GM12878 (cell line): ENCODE measurements at regions not wholly inside any gene's neighbourhood (a gene's known extent, or its start where the extent isn't known, plus 50 kb on each side); places are given as distances from the start of the nearest gene placed in this dataset.

ENCODE experiments used
- ATAC-seq: fragments of 200-7000 bp; cut with Tn5 transposase; 3 replicates; pipeline ENCODE4 v1.9.1; 2020; ENCODE audit warnings: mild to moderate bottlenecking, moderate library complexity
- BruUV-seq: library from RNA; stranded (reverse); fragments of 400-500 nt; replicated peaks from 2 replicates; lab custom pipeline; 2021; lab: Mats Ljungman, UMichigan
- CTCF ChIA-PET: fragments of 300-600 bp; sonication (Branson Sonifier 250); formaldehyde crosslinking; extraction: SDS; loops from one replicate; lab custom pipeline; 2021; ENCODE audit warnings: inconsistent platforms; lab: Yijun Ruan, JAX
- POLR2A ChIA-PET: fragments of 350-600 bp; formaldehyde crosslinking; extraction: SDS; loops from one replicate; lab custom pipeline; 2021; ENCODE audit warnings: inconsistent platforms; lab: Charles Lee
- RAD21 ChIA-PET: fragments of 300-600 bp; sonication (Branson Sonifier 250); formaldehyde crosslinking; loops from one replicate; lab custom pipeline; 2023; ENCODE audit warnings: antibody characterized with exemption; ENCODE audit not compliant: unreplicated experiment; lab: Charles Lee
- SMC1A ChIA-PET: fragments of 300-600 bp; sonication (Branson Sonifier 250); formaldehyde crosslinking; loops from one replicate; lab custom pipeline; 2023; ENCODE audit not compliant: unreplicated experiment, uncharacterized antibody; lab: Charles Lee
- DNase-seq: peaks from one replicate; pipeline ENCODE4 v3.0.0-alpha.2; 2011; ENCODE audit warnings: low read depth, low spot score
- FAIRE-seq: peaks from 3 replicates; lab custom pipeline; 2011; peaks lifted over from hg19 to GRCh38; lab: Jason Lieb, UNC
- H2AFZ ChIP-seq: 2 replicates; pipeline ENCODE4 v1.6.0; 2011; ENCODE audit warnings: low read depth, low read length, control low read depth; ENCODE audit not compliant: control insufficient read depth
- H3K27ac ChIP-seq: 2 replicates; pipeline ENCODE4 v1.5.1; 2011; ENCODE audit warnings: control low read depth; ENCODE audit not compliant: control insufficient read depth, insufficient read depth
- H3K27me3 ChIP-seq, 2 experiments: replicated peaks in 1 of 2; 2 replicates each; pipeline versions ENCODE4 v1.6.0 to v1.6.1; 2011; ENCODE audit warnings: low read length in 1 of 2; ENCODE audit not compliant: control insufficient read depth in 2 of 2, insufficient read depth in 2 of 2
- H3K36me3 ChIP-seq, 2 experiments: 2 replicates each; pipeline ENCODE4 v1.5.1; 2011; ENCODE audit warnings: low read length in 1 of 2; ENCODE audit not compliant: control insufficient read depth in 2 of 2, insufficient read depth in 2 of 2
- H3K4me1 ChIP-seq: 2 replicates; pipeline ENCODE4 v1.6.1; 2011; ENCODE audit warnings: mild to moderate bottlenecking, low read length, moderate library complexity, mixed read lengths; ENCODE audit not compliant: control insufficient read depth, insufficient read depth
- H3K4me2 ChIP-seq: 2 replicates; pipeline ENCODE4 v1.6.0; 2011; ENCODE audit warnings: control low read depth; ENCODE audit not compliant: control insufficient read depth, insufficient read depth
- H3K4me3 ChIP-seq: fragments of 200-600 bp; sonication (generic); 2 replicates; pipeline ENCODE4 v1.5.1; 2016
- H3K79me2 ChIP-seq: 2 replicates; pipeline ENCODE4 v1.6.0; 2011; ENCODE audit warnings: low read length; ENCODE audit not compliant: control insufficient read depth, insufficient read depth
- H3K9ac ChIP-seq: 2 replicates; pipeline ENCODE4 v1.8.0; 2011; ENCODE audit warnings: low read length, control low read depth, mixed read lengths; ENCODE audit not compliant: control insufficient read depth, insufficient read depth
- H3K9me3 ChIP-seq: replicated peaks from 3 replicates; pipeline ENCODE4 v1.5.1; 2011; ENCODE audit warnings: mild to moderate bottlenecking, low read length; ENCODE audit not compliant: control insufficient read depth, insufficient read depth
- H4K20me1 ChIP-seq: 2 replicates; pipeline ENCODE4 v1.6.0; 2011; ENCODE audit not compliant: control insufficient read depth, insufficient read depth
- BCL11A ChIP-seq: IDR thresholded peaks from 2 replicates; pipeline ENCODE4 v1.6.1; 2011; ENCODE audit warnings: low read depth, low read length
- EZH2 ChIP-seq: IDR thresholded peaks from 2 replicates; pipeline ENCODE4 v1.6.1; 2012; ENCODE audit warnings: low read depth, mild to moderate bottlenecking, control low read depth, inconsistent platforms, low read length, borderline replicate concordance; ENCODE audit not compliant: control insufficient read depth
- IRF3 ChIP-seq: fragments of 450-650 bp; IDR thresholded peaks from 2 replicates; pipeline ENCODE4 v1.6.1; 2014; ENCODE audit warnings: mild to moderate bottlenecking
- JUNB ChIP-seq: IDR thresholded peaks from 2 replicates; pipeline ENCODE4 v1.6.1; 2016; ENCODE audit warnings: antibody characterized with exemption, mild to moderate bottlenecking
- KAT2A ChIP-seq: conservative IDR thresholded peaks from 2 replicates; pipeline ENCODE4 v1.6.1; 2011; ENCODE audit warnings: low read depth, low read length; ENCODE audit not compliant: control insufficient read depth
- KDM1A ChIP-seq: fragments of 200-600 bp; sonication (generic); IDR thresholded peaks from 2 replicates; pipeline ENCODE4 v1.6.1; 2016; ENCODE audit warnings: borderline replicate concordance
- MEF2B ChIP-seq: fragments of 450-650 bp; IDR thresholded peaks from 2 replicates; pipeline ENCODE4 v1.6.1; 2018; ENCODE audit warnings: mild to moderate bottlenecking, moderate library complexity; ENCODE audit not compliant: partially characterized antibody, poor library complexity, severe bottlenecking
- MTA3 ChIP-seq: IDR thresholded peaks from 2 replicates; pipeline ENCODE4 v1.6.1; 2012; ENCODE audit warnings: low read length, inconsistent platforms, borderline replicate concordance
- MYB ChIP-seq: fragments of 150-350 bp; IDR thresholded peaks from 2 replicates; pipeline ENCODE4 v1.6.1; 2014; ENCODE audit warnings: mild to moderate bottlenecking, low read depth, low read length, borderline replicate concordance
- NFIC ChIP-seq: IDR thresholded peaks from 2 replicates; pipeline ENCODE4 v1.6.1; 2012; ENCODE audit warnings: low read depth, mild to moderate bottlenecking, inconsistent platforms, low read length, moderate library complexity
- NFYB ChIP-seq: IDR thresholded peaks from 2 replicates; pipeline ENCODE4 v1.6.1; 2011; ENCODE audit warnings: low read depth, mild to moderate bottlenecking, low read length, improper control_type of control experiment, moderate library complexity; ENCODE audit not compliant: insufficient read depth
- PAX8 ChIP-seq: fragments of 450-650 bp; IDR thresholded peaks from 2 replicates; pipeline ENCODE4 v1.6.1; 2017; ENCODE audit warnings: mild to moderate bottlenecking, moderate library complexity
- RBBP5 ChIP-seq: fragments of 200-600 bp; sonication (generic); conservative IDR thresholded peaks from 2 replicates; pipeline ENCODE4 v1.6.1; 2016
- SMAD1 ChIP-seq: fragments of 450-650 bp; IDR thresholded peaks from 2 replicates; pipeline ENCODE4 v1.6.1; 2018; ENCODE audit warnings: mild to moderate bottlenecking, low read depth; ENCODE audit not compliant: partially characterized antibody
- SMAD5 ChIP-seq: IDR thresholded peaks from 2 replicates; pipeline ENCODE4 v1.6.1; 2016; ENCODE audit warnings: antibody characterized with exemption, low read depth
- WGBS: methylation state at CpG from one replicate; pipeline ENCODE4 v1.1.6; 2016; ENCODE audit warnings: low lambda C conversion rate; ENCODE audit not compliant: insufficient replicate concordance, insufficient coverage; ENCODE audit errors: missing lambda C conversion rate; 5-methylcytosine and 5-hydroxymethylcytosine counted together
- in situ Hi-C: fragments of 300-500 bp; cut with MboI; formaldehyde crosslinking; loops from 9 replicates; pipeline ENCODE4 v1.14.3; 2018; ENCODE audit warnings: mixed read lengths
- intact Hi-C: fragments of 100-400 bp; cut with micrococcal nuclease; formaldehyde crosslinking; loops from one replicate; pipeline ENCODE4 v1.14.2; 2022; ENCODE audit not compliant: unreplicated experiment
- TF ChIP-seq, protein P1 (sequence below): fragments of 450-650 bp; IDR thresholded peaks from 2 replicates; pipeline ENCODE4 v1.6.1; 2017; ENCODE audit warnings: mild to moderate bottlenecking
- TF ChIP-seq, protein P2 (sequence below): fragments of 450-650 bp; IDR thresholded peaks from 2 replicates; pipeline ENCODE4 v1.6.1; 2016; ENCODE audit warnings: mild to moderate bottlenecking
- TF ChIP-seq, protein P3 (sequence below): IDR thresholded peaks from 2 replicates; pipeline ENCODE4 v1.6.1; 2012; ENCODE audit warnings: improper control_type of control experiment, low read depth, low read length; ENCODE audit not compliant: insufficient replicate concordance

GRCh38 chr14:82528016-82528415, 994.4 kb upstream of the SEL1L start:
- Histone ChIP-seq H3K4me3 (no peak overlapping the region), H4K20me1 (no peaks in the 10 kb centered on the region), H2AFZ (no peak overlapping the region), H3K9me3 (no peaks in the 10 kb centered on the region), H3K9ac (no peak overlapping the region), H3K27me3 (no peaks in the 10 kb centered on the region), H3K79me2 (no peaks in the 10 kb centered on the region), H3K4me1 (no peaks in the 10 kb centered on the region), H3K36me3 (no peaks in the 10 kb centered on the region), H3K27ac (no peak overlapping the region), H3K4me2 (no peak overlapping the region)
- 0% methylated on average over 1 of the region's 1 CpG for WGBS
- ATAC-seq (no peak), DNase-seq (no peak), FAIRE-seq (no peak)
- ChIA-PET SMC1A (no interaction called here), CTCF (no interaction called here), RAD21 (no interaction called here), POLR2A (no interaction called here)
- in situ Hi-C loops (no loop called here), intact Hi-C loops (no loop called here)
- TF ChIP-seq, protein P1, sequence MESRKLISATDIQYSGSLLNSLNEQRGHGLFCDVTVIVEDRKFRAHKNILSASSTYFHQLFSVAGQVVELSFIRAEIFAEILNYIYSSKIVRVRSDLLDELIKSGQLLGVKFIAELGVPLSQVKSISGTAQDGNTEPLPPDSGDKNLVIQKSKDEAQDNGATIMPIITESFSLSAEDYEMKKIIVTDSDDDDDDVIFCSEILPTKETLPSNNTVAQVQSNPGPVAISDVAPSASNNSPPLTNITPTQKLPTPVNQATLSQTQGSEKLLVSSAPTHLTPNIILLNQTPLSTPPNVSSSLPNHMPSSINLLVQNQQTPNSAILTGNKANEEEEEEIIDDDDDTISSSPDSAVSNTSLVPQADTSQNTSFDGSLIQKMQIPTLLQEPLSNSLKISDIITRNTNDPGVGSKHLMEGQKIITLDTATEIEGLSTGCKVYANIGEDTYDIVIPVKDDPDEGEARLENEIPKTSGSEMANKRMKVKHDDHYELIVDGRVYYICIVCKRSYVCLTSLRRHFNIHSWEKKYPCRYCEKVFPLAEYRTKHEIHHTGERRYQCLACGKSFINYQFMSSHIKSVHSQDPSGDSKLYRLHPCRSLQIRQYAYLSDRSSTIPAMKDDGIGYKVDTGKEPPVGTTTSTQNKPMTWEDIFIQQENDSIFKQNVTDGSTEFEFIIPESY, result no peak
- TF ChIP-seq MYB (no peak), NFIC (no peak), IRF3 (no peak), SMAD1 (no peak), RBBP5 (no peak), BCL11A (no peak), KAT2A (no peak), MEF2B (no peak), SMAD5 (no peak), JUNB (no peak), PAX8 (no peak), EZH2 (no peak), MTA3 (no peak), NFYB (no peak), KDM1A (no peak)
- TF ChIP-seq, protein P2, sequence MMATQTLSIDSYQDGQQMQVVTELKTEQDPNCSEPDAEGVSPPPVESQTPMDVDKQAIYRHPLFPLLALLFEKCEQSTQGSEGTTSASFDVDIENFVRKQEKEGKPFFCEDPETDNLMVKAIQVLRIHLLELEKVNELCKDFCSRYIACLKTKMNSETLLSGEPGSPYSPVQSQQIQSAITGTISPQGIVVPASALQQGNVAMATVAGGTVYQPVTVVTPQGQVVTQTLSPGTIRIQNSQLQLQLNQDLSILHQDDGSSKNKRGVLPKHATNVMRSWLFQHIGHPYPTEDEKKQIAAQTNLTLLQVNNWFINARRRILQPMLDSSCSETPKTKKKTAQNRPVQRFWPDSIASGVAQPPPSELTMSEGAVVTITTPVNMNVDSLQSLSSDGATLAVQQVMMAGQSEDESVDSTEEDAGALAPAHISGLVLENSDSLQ, result no peak
- TF ChIP-seq, protein P3, sequence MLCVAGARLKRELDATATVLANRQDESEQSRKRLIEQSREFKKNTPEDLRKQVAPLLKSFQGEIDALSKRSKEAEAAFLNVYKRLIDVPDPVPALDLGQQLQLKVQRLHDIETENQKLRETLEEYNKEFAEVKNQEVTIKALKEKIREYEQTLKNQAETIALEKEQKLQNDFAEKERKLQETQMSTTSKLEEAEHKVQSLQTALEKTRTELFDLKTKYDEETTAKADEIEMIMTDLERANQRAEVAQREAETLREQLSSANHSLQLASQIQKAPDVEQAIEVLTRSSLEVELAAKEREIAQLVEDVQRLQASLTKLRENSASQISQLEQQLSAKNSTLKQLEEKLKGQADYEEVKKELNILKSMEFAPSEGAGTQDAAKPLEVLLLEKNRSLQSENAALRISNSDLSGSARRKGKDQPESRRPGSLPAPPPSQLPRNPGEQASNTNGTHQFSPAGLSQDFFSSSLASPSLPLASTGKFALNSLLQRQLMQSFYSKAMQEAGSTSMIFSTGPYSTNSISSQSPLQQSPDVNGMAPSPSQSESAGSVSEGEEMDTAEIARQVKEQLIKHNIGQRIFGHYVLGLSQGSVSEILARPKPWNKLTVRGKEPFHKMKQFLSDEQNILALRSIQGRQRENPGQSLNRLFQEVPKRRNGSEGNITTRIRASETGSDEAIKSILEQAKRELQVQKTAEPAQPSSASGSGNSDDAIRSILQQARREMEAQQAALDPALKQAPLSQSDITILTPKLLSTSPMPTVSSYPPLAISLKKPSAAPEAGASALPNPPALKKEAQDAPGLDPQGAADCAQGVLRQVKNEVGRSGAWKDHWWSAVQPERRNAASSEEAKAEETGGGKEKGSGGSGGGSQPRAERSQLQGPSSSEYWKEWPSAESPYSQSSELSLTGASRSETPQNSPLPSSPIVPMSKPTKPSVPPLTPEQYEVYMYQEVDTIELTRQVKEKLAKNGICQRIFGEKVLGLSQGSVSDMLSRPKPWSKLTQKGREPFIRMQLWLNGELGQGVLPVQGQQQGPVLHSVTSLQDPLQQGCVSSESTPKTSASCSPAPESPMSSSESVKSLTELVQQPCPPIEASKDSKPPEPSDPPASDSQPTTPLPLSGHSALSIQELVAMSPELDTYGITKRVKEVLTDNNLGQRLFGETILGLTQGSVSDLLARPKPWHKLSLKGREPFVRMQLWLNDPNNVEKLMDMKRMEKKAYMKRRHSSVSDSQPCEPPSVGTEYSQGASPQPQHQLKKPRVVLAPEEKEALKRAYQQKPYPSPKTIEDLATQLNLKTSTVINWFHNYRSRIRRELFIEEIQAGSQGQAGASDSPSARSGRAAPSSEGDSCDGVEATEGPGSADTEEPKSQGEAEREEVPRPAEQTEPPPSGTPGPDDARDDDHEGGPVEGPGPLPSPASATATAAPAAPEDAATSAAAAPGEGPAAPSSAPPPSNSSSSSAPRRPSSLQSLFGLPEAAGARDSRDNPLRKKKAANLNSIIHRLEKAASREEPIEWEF, result no peak
- BruUV-seq, result no TSS peak
